ENCODE measurements at regions not wholly inside any gene's neighbourhood (a gene's known extent, or its start where the extent isn't known, plus 50 kb on each side); places are given as distances from the start of the nearest gene placed in this dataset.

DNA sequence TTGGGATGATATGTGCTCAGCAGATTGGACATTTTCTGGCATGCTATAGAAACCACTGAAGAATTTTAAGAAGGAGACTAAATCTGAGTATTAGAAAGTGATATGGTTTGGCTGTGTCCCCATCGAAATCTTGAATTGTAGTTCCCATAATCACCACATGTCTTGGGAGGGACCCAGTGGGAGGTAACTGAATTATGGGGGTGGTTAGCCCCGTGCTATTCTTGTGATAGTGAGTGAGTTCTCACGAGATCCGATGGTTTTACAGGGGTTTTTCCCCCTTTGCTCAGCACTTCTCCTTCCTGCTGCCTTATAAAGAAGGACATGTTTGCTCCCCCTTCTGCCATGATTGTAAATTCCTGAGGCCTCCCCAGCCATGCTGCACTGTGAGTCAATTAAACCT is 535.9 kb upstream of the VRK2 start:
- no peak for TF ChIP-seq POLR2A (IDR thresholded peaks at IDR 0.05; ENCODE audit: low read depth, low read length)
- TF ChIP-seq, protein P1, sequence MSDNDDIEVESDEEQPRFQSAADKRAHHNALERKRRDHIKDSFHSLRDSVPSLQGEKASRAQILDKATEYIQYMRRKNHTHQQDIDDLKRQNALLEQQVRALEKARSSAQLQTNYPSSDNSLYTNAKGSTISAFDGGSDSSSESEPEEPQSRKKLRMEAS (IDR thresholded peaks at IDR 0.05; ENCODE audit: insufficient read depth, insufficient read length) = no peak
- TF ChIP-seq EZH2 (IDR thresholded peaks at IDR 0.05; ENCODE audit: borderline replicate concordance, low read depth, low read length, severe bottlenecking) = no peak
- no peak for TF ChIP-seq CTCF (IDR thresholded peaks at IDR 0.05; ENCODE audit: extremely low read depth in 1 of 2, insufficient read depth in 1 of 2, low read depth in 1 of 2, low read length in 2 of 2)
- no peak for TF ChIP-seq MYC (IDR thresholded peaks at IDR 0.05; ENCODE audit: low read depth, low read length)
- TF ChIP-seq GATA2 (IDR thresholded peaks at IDR 0.05; ENCODE audit: insufficient read depth, insufficient read length, low read depth, low read length) = no peak
- no peak for TF ChIP-seq POLR2AphosphoS5 (IDR thresholded peaks at IDR 0.05; ENCODE audit: insufficient read depth, low read depth, low read length)
- TF ChIP-seq FOS (IDR thresholded peaks at IDR 0.05; ENCODE audit: borderline replicate concordance, insufficient read depth, low read length) = no peak
- TF ChIP-seq JUN (IDR thresholded peaks at IDR 0.05; ENCODE audit: borderline replicate concordance, insufficient read depth, insufficient read length, low read depth) = no peak
- BruUV-seq (replicated peaks) = no TSS peak
- Histone ChIP-seq H3K9me1 (replicated peaks; ENCODE audit: control insufficient read depth, extremely low read depth, insufficient read depth, low read length) (no peaks in the 10 kb centered on the region), H3K27me3 (ENCODE audit: control insufficient read depth in 2 of 2, insufficient read depth in 2 of 2, low read length in 2 of 2) (peaks cover 0 to 4% of the 10 kb centered on the region in 2 experiments), H3K4me2 (ENCODE audit: insufficient read depth, low read length) (no peak overlapping the region), H3K9ac (replicated peaks; ENCODE audit: extremely low read depth, insufficient read depth, low read length) (no peak overlapping the region), H2AFZ (ENCODE audit: low read depth, low read length) (no peak overlapping the region), H3K79me2 (ENCODE audit: control insufficient read depth, insufficient read depth, low read length) (no peaks in the 10 kb centered on the region), H3K9me3 (replicated peaks; ENCODE audit: control insufficient read depth, insufficient read depth, low read length) (no peaks in the 10 kb centered on the region), H3K4me3 (replicated peaks in 1 of 3; ENCODE audit: insufficient read depth in 1 of 3, low read depth in 1 of 3, low read length in 3 of 3) (no peak overlapping the region), H3K4me1 (ENCODE audit: control insufficient read depth, extremely low read depth, insufficient read depth, low read length) (no peaks in the 10 kb centered on the region), H4K20me1 (replicated peaks; ENCODE audit: control insufficient read depth, extremely low read depth, insufficient read depth, low read length) (no peaks in the 10 kb centered on the region), H3K36me3 (ENCODE audit: control insufficient read depth in 2 of 2, extremely low read depth in 1 of 2, insufficient read depth in 2 of 2, low read length in 2 of 2) (no peaks in the 10 kb centered on the region), H3K27ac (ENCODE audit: insufficient read depth, low read depth, low read length) (no peak overlapping the region)
- CTCF ChIA-PET = no interaction called here
- intact Hi-C loops (cut with micrococcal nuclease) (no loop called here), dilution Hi-C loops (cut with MboI; ENCODE audit: extremely low pct_ligation_motif_present, low sequenced_read_pairs) (no loop called here)
- DNase-seq (ENCODE audit: low read depth, low spot score) (no peak), FAIRE-seq (no peak)
- POLR2A ChIA-PET = no interaction called here

Measured in endothelial cell of umbilical vein (primary cell).